HCT116 (cell line): ENCODE measurements at regions not wholly inside any gene's neighbourhood (a gene's known extent, or its start where the extent isn't known, plus 50 kb on each side); places are given as distances from the start of the nearest gene placed in this dataset.

Experiments used
- ATAC-seq: fragments of 200-7000 bp; cut with Tn5 transposase; 2 replicates; pipeline ENCODE4 v1.9.1; 2020; ENCODE audit warnings: mild to moderate bottlenecking, moderate library complexity
- BruUV-seq: library from RNA; stranded (reverse); fragments of 400-500 nt; replicated peaks from 2 replicates; lab custom pipeline; 2021; lab: Mats Ljungman, UMichigan
- CTCF ChIA-PET: fragments of 300-600 bp; sonication (Branson Sonifier 250); formaldehyde crosslinking; loops from one replicate; lab custom pipeline; 2021; ENCODE audit warnings: antibody characterized with exemption; lab: Charles Lee
- POLR2A ChIA-PET: fragments of 300-600, 350-600 bp; sonication (Branson Sonifier 250); formaldehyde crosslinking; loops from one replicate; lab custom pipeline; 2021; ENCODE audit warnings: antibody characterized with exemption; lab: Charles Lee
- RAD21 ChIA-PET, 2 experiments: fragments of 300-600 bp; sonication (Branson Sonifier 250); formaldehyde crosslinking; loops; one replicate each; lab custom pipeline; 2023; ENCODE audit warnings: low total read pairs in 2 of 2; ENCODE audit not compliant: uncharacterized antibody in 2 of 2, unreplicated experiment in 2 of 2, low non-redundant PET in 1 of 2; lab: Charles Lee
- DNase-seq: peaks from one replicate; pipeline ENCODE4 v3.0.0-alpha.2; 2010; ENCODE audit warnings: low read depth, low spot score
- H2AFZ ChIP-seq: fragments of 200-600 bp; shearing (Covaris generic), sonication (generic); 2 replicates; pipeline ENCODE4 v1.6.1; 2017; ENCODE audit warnings: low read depth, mixed run types, mixed read lengths, antibody characterized with exemption, low read length; ENCODE audit not compliant: poor library complexity, severe bottlenecking
- H3K27ac ChIP-seq: 2 replicates; pipeline ENCODE4 v1.5.1; 2012; ENCODE audit warnings: low read depth, low read length
- H3K27me3 ChIP-seq: fragments of 200-600 bp; sonication (generic); 2 replicates; pipeline ENCODE4 v1.6.1; 2016; ENCODE audit warnings: mixed run types, low read length, mixed read lengths; ENCODE audit not compliant: insufficient read depth
- H3K36me3 ChIP-seq, 2 experiments: fragments of 200-500 bp in 1 of 2; fragments of 200-600 bp in 1 of 2; sonication (Bioruptor generic) in 1 of 2; sonication (generic) in 1 of 2; 2 replicates each; pipeline versions ENCODE4 v1.5.1 to v1.6.1; 2014 to 2016; ENCODE audit warnings: low read length in 2 of 2, inconsistent platforms in 1 of 2, mixed read lengths in 1 of 2, mixed run types in 1 of 2; ENCODE audit not compliant: insufficient read depth in 2 of 2, control insufficient read depth in 1 of 2
- H3K4me1 ChIP-seq, 2 experiments: fragments of 200-600 bp in 1 of 2; sonication (generic) in 1 of 2; 2 replicates each; pipeline versions ENCODE4 v1.5.1 to v1.6.1; 2012 to 2017; ENCODE audit warnings: low read length in 2 of 2, inconsistent platforms in 1 of 2, mild to moderate bottlenecking in 1 of 2, mixed read lengths in 1 of 2, mixed run types in 1 of 2, moderate library complexity in 1 of 2; ENCODE audit not compliant: insufficient read depth in 2 of 2, control insufficient read depth in 1 of 2
- H3K4me2 ChIP-seq: fragments of 200-600 bp; sonication (generic); 2 replicates; pipeline ENCODE4 v1.6.1; 2017; ENCODE audit warnings: mixed run types, low read length, mixed read lengths
- H3K4me3 ChIP-seq, 2 experiments: fragments of 200-600 bp in 1 of 2; sonication (generic) in 1 of 2; replicated peaks in 1 of 2; 2 replicates each; pipeline ENCODE4 v1.5.1; 2011 to 2016; ENCODE audit warnings: low read length in 2 of 2, control low read depth in 1 of 2, low read depth in 1 of 2, mild to moderate bottlenecking in 1 of 2, mixed read lengths in 1 of 2, mixed run types in 1 of 2
- H3K79me2 ChIP-seq: fragments of 200-600 bp; sonication (generic); 2 replicates; pipeline ENCODE4 v1.6.1; 2017; ENCODE audit warnings: mild to moderate bottlenecking, mixed run types, low read length, moderate library complexity, mixed read lengths; ENCODE audit not compliant: insufficient read depth
- H3K9ac ChIP-seq: fragments of 200-600 bp; sonication (generic); 2 replicates; pipeline ENCODE4 v1.6.1; 2016; ENCODE audit warnings: low read length, mixed read lengths
- H3K9me2 ChIP-seq: fragments of 200-600 bp; sonication (generic), shearing (Covaris generic); 2 replicates; pipeline ENCODE4 v1.6.1; 2017; ENCODE audit warnings: mixed run types, mild to moderate bottlenecking, moderate library complexity; ENCODE audit not compliant: insufficient read depth
- H3K9me3 ChIP-seq, 2 experiments: fragments of 200-500 bp in 1 of 2; fragments of 200-600 bp in 1 of 2; sonication (Bioruptor generic) in 1 of 2; sonication (generic) in 1 of 2; 2 replicates each; pipeline ENCODE4 v1.6.1; 2014 to 2017; ENCODE audit warnings: low read length in 2 of 2, mixed read lengths in 2 of 2, inconsistent platforms in 1 of 2, low read depth in 1 of 2, mild to moderate bottlenecking in 1 of 2, mixed run types in 1 of 2, moderate library complexity in 1 of 2; ENCODE audit not compliant: control insufficient read depth in 1 of 2, insufficient read depth in 1 of 2
- H4K20me1 ChIP-seq: fragments of 200-600 bp; sonication (generic), shearing (Covaris generic); 2 replicates; pipeline ENCODE4 v1.6.1; 2017; ENCODE audit warnings: mixed run types, mild to moderate bottlenecking, moderate library complexity; ENCODE audit not compliant: insufficient read depth
- ATF3 ChIP-seq: IDR thresholded peaks from 2 replicates; pipeline ENCODE4 v1.6.1; 2012
- CBX3 ChIP-seq: IDR thresholded peaks from 2 replicates; pipeline ENCODE4 v1.6.1; 2012; ENCODE audit warnings: low read depth
- CEBPB ChIP-seq: IDR thresholded peaks from 2 replicates; pipeline ENCODE4 v1.6.1; 2012; ENCODE audit warnings: low read depth
- CTCF ChIP-seq, 3 experiments: fragments of 200-600 bp in 1 of 3; sonication (generic) in 1 of 3; IDR thresholded peaks in 2 of 3; conservative IDR thresholded peaks in 1 of 3; 2 replicates each; pipeline ENCODE4 v1.5.1; 2012 to 2017; ENCODE audit warnings: low read depth in 2 of 3, low read length in 2 of 3, antibody characterized with exemption in 1 of 3, borderline replicate concordance in 1 of 3, control low read depth in 1 of 3, mild to moderate bottlenecking in 1 of 3, mixed read lengths in 1 of 3, mixed run types in 1 of 3, moderate library complexity in 1 of 3; ENCODE audit not compliant: insufficient read depth in 1 of 3
- ELF1 ChIP-seq: IDR thresholded peaks from 2 replicates; pipeline ENCODE4 v1.6.1; 2012; ENCODE audit warnings: low read depth, borderline replicate concordance
- EZH2 ChIP-seq: fragments of 200-600 bp; sonication (generic); IDR thresholded peaks from 2 replicates; pipeline ENCODE4 v1.6.1; 2017; ENCODE audit warnings: antibody characterized with exemption, mixed run types
- EZH2phosphoT487 ChIP-seq: fragments of 200-600 bp; IDR thresholded peaks from 2 replicates; pipeline ENCODE4 v1.6.1; 2018; ENCODE audit warnings: antibody characterized with exemption, borderline replicate concordance
- FOSL1 ChIP-seq: IDR thresholded peaks from 2 replicates; pipeline ENCODE4 v1.6.1; 2012; ENCODE audit warnings: low read depth
- JUND ChIP-seq: IDR thresholded peaks from 2 replicates; pipeline ENCODE4 v1.6.1; 2012
- MAX ChIP-seq: IDR thresholded peaks from 2 replicates; pipeline ENCODE4 v1.6.1; 2012
- POLR2A ChIP-seq: IDR thresholded peaks from 2 replicates; pipeline ENCODE4 v1.7.0; 2011; ENCODE audit warnings: borderline replicate concordance; ENCODE audit not compliant: insufficient read depth, insufficient read length; ENCODE audit errors: extremely low read depth
- POLR2AphosphoS5 ChIP-seq: IDR thresholded peaks from 2 replicates; pipeline ENCODE4 v1.6.1; 2011; ENCODE audit warnings: mild to moderate bottlenecking, low read depth, low read length, moderate library complexity
- RAD21 ChIP-seq: IDR thresholded peaks from 2 replicates; pipeline ENCODE4 v1.6.1; 2012; ENCODE audit warnings: low read depth, mild to moderate bottlenecking
- REST ChIP-seq: IDR thresholded peaks from 2 replicates; pipeline ENCODE4 v1.6.1; 2012; ENCODE audit warnings: low read depth
- SIN3A ChIP-seq: IDR thresholded peaks from 2 replicates; pipeline ENCODE4 v1.6.1; 2012; ENCODE audit warnings: low read depth
- SP1 ChIP-seq: IDR thresholded peaks from 2 replicates; pipeline ENCODE4 v1.6.1; 2012; ENCODE audit warnings: low read depth
- SRF ChIP-seq: IDR thresholded peaks from 2 replicates; pipeline ENCODE4 v1.6.1; 2012; ENCODE audit warnings: low read depth
- TCF7L2 ChIP-seq: IDR thresholded peaks from 2 replicates; pipeline ENCODE4 v1.7.0; 2011; ENCODE audit warnings: borderline replicate concordance, inconsistent platforms; ENCODE audit not compliant: insufficient read depth, insufficient read length; ENCODE audit errors: extremely low read depth
- ZBTB33 ChIP-seq: IDR thresholded peaks from 2 replicates; pipeline ENCODE4 v1.6.1; 2011; ENCODE audit warnings: mild to moderate bottlenecking, low read length, moderate library complexity; ENCODE audit not compliant: insufficient replicate concordance; ENCODE audit errors: extremely low read depth
- ZFX ChIP-seq: fragments of 450-650 bp; IDR thresholded peaks from 2 replicates; pipeline ENCODE4 v1.6.1; 2017
- ZNF274 ChIP-seq: fragments of 200-500 bp; sonication (Bioruptor generic); IDR thresholded peaks from 2 replicates; pipeline ENCODE4 v1.6.1; 2014; ENCODE audit warnings: mild to moderate bottlenecking, low read depth, low read length, inconsistent platforms
- intact Hi-C: fragments of 100-400 bp; cut with micrococcal nuclease; formaldehyde crosslinking; loops from 2 replicates; pipeline ENCODE4 v1.10.0; 2022

GRCh38 chr15:31740203-31740602 is 290.1 kb upstream of the CHRNA7 start (continued):
- TF ChIP-seq ZBTB33 (no peak), POLR2AphosphoS5 (no peak), SRF (no peak), ZNF274 (no peak), JUND (no peak), CBX3 (no peak), EZH2phosphoT487 (no peak), RAD21 (no peak), POLR2A (no peak), SIN3A (no peak)

- Histone ChIP-seq H2AFZ (no peak overlapping the region), H3K27ac (no peak overlapping the region), H3K4me1 (no peaks in the 10 kb centered on the region), H3K4me2 (no peak overlapping the region), H4K20me1 (no peaks in the 10 kb centered on the region), H3K36me3 (no peaks in the 10 kb centered on the region), H3K9ac (no peak overlapping the region), H3K79me2 (no peaks in the 10 kb centered on the region), H3K27me3 (no peaks in the 10 kb centered on the region), H3K4me3 (no peak overlapping the region), H3K9me3 (peaks cover 0 to 11% of the 10 kb centered on the region in 2 experiments; a peak in 2 of 4 replicates), H3K9me2 (no peaks in the 10 kb centered on the region)
- ATAC-seq (no peak), DNase-seq (no peak)
- no TSS peak for BruUV-seq
- intact Hi-C loops: no loop called here
- RAD21 ChIA-PET: no interaction called here
- POLR2A ChIA-PET: no interaction called here
- CTCF ChIA-PET: no interaction called here
- TF ChIP-seq EZH2: no peak
- TF ChIP-seq POLR2A: no peak
- no peak for TF ChIP-seq CEBPB
- TF ChIP-seq EZH2phosphoT487: no peak
- TF ChIP-seq SRF: no peak
- TF ChIP-seq CTCF (IDR thresholded peaks at IDR 0.05 in 2 of 3, conservative IDR thresholded peaks at IDR 0.05 in 1 of 3; ENCODE audit: borderline replicate concordance in 1 of 3, insufficient read depth in 1 of 3, low read depth in 2 of 3, low read length in 2 of 3): no peak
- no peak for TF ChIP-seq RAD21
- TF ChIP-seq JUND: no peak
- TF ChIP-seq MAX: no peak
- no peak for TF ChIP-seq ATF3
- no peak for TF ChIP-seq ZFX
- TF ChIP-seq FOSL1: no peak
- TF ChIP-seq REST: no peak
- no peak for TF ChIP-seq ELF1
- TF ChIP-seq SP1: no peak
- no peak for TF ChIP-seq TCF7L2
Observed at GRCh38 chr15:31745841-31746240, 284.5 kb upstream of the CHRNA7 start.
